Testis (tissue), 2 donors: ENCODE measurements at regions not wholly inside any gene's neighbourhood (a gene's known extent, or its start where the extent isn't known, plus 50 kb on each side); places are given as distances from the start of the nearest gene placed in this dataset.

Experiments
- CTCF ChIP-seq, 3 experiments: fragments of 450-650 bp in 2 of 3; fragments of 200-600 bp in 1 of 3; sonication (generic) in 1 of 3; IDR thresholded peaks; one replicate each; pipeline ENCODE4 v1.5.1; 2016 to 2019; ENCODE audit warnings: antibody characterized with exemption in 3 of 3, mild to moderate bottlenecking in 2 of 3, moderate library complexity in 1 of 3
- POLR2A ChIP-seq: fragments of 450-650 bp; IDR thresholded peaks from one replicate; pipeline ENCODE4 v1.6.1; 2017; ENCODE audit warnings: antibody characterized with exemption, mild to moderate bottlenecking, moderate library complexity

- no peak for TF ChIP-seq POLR2A
- TF ChIP-seq CTCF (IDR thresholded peaks at IDR 0.05), result no peak
Observed at GRCh38 chr13:44110091-44110621, 230.5 kb downstream of the LACC1 start.
